DND-41 (cell line): ENCODE measurements at regions not wholly inside any gene's neighbourhood (a gene's known extent, or its start where the extent isn't known, plus 50 kb on each side); places are given as distances from the start of the nearest gene placed in this dataset.

Experiments
- ATAC-seq: fragments of 200-7000 bp; cut with Tn5 transposase; 3 replicates; pipeline ENCODE4 v1.9.1; 2021; ENCODE audit warnings: low read depth; ENCODE audit not compliant: insufficient read depth
- DNase-seq: peaks from one replicate; pipeline ENCODE4 v3.0.0-alpha.2; 2020
- H2AFZ ChIP-seq: 2 replicates; pipeline ENCODE4 v1.6.0; 2012; ENCODE audit warnings: low read depth, low read length
- H3K27ac ChIP-seq: 2 replicates; pipeline ENCODE4 v1.5.1; 2012; ENCODE audit warnings: low read length, inconsistent platforms
- H3K27me3 ChIP-seq: fragments of 200-600 bp; sonication (generic); 2 replicates; pipeline ENCODE4 v1.6.0; 2012; ENCODE audit warnings: low read length, mild to moderate bottlenecking, inconsistent platforms; ENCODE audit not compliant: insufficient read depth, poor library complexity
- H3K36me3 ChIP-seq: 2 replicates; pipeline ENCODE4 v1.5.1; 2012; ENCODE audit warnings: low read length, inconsistent platforms; ENCODE audit not compliant: insufficient read depth
- H3K4me1 ChIP-seq: 2 replicates; pipeline ENCODE4 v1.5.1; 2012; ENCODE audit warnings: mild to moderate bottlenecking, low read length; ENCODE audit not compliant: insufficient read depth
- H3K4me2 ChIP-seq: 2 replicates; pipeline ENCODE4 v1.6.0; 2012; ENCODE audit warnings: mild to moderate bottlenecking, moderate library complexity, low read length, inconsistent platforms; ENCODE audit not compliant: insufficient read depth
- H3K4me3 ChIP-seq, 2 experiments: fragments of 200-600 bp in 1 of 2; shearing (Covaris generic) in 1 of 2; 2 replicates each; pipeline ENCODE4 v1.5.1; 2012 to 2016; ENCODE audit warnings: inconsistent platforms in 2 of 2, low read length in 2 of 2, mild to moderate bottlenecking in 2 of 2, low read depth in 1 of 2, moderate library complexity in 1 of 2
- H3K79me2 ChIP-seq: 2 replicates; pipeline ENCODE4 v1.6.0; 2012; ENCODE audit warnings: low read length, inconsistent platforms; ENCODE audit not compliant: insufficient read depth
- H3K9ac ChIP-seq: 2 replicates; pipeline ENCODE4 v1.6.0; 2012; ENCODE audit warnings: low read depth, mild to moderate bottlenecking, inconsistent platforms, low read length, moderate library complexity
- H3K9me3 ChIP-seq: 2 replicates; pipeline ENCODE4 v1.5.1; 2012; ENCODE audit warnings: low read length, moderate library complexity, mild to moderate bottlenecking, inconsistent platforms; ENCODE audit not compliant: insufficient read depth, severe bottlenecking
- H4K20me1 ChIP-seq: 2 replicates; pipeline ENCODE4 v1.6.0; 2012; ENCODE audit warnings: low read length; ENCODE audit not compliant: insufficient read depth
- EZH2 ChIP-seq: IDR thresholded peaks from 3 replicates; pipeline ENCODE4 v1.6.1; 2012; ENCODE audit warnings: borderline replicate concordance, low read depth, mild to moderate bottlenecking, moderate library complexity, low read length, inconsistent platforms; ENCODE audit not compliant: severe bottlenecking
- TF ChIP-seq, protein P1 (sequence below): IDR thresholded peaks from 2 replicates; pipeline ENCODE4 v1.5.1; 2012; ENCODE audit warnings: borderline replicate concordance, low read length, moderate library complexity, mild to moderate bottlenecking; ENCODE audit not compliant: poor library complexity, severe bottlenecking; ENCODE audit errors: extremely low read depth

DNA sequence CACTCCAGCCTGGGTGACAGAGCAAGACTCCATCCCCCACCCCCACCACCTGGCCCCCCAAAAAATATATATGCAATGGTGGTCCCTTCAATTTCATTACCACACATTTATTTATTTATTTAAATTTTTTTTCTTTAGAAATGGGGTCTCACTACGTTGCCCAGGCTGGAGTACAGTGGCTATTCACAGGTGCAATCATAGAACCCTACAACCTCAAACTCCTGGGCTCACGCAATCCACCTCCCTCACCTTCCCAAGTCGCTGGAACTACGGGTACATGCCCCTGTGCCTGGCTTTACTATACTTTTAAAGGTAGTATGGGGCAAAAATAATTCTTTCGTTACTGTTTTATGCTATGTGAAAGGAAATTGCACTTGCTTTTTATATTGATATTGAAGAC is 50.9 kb upstream of the EP300 start:
- ATAC-seq, result no peak
- TF ChIP-seq, protein P1, sequence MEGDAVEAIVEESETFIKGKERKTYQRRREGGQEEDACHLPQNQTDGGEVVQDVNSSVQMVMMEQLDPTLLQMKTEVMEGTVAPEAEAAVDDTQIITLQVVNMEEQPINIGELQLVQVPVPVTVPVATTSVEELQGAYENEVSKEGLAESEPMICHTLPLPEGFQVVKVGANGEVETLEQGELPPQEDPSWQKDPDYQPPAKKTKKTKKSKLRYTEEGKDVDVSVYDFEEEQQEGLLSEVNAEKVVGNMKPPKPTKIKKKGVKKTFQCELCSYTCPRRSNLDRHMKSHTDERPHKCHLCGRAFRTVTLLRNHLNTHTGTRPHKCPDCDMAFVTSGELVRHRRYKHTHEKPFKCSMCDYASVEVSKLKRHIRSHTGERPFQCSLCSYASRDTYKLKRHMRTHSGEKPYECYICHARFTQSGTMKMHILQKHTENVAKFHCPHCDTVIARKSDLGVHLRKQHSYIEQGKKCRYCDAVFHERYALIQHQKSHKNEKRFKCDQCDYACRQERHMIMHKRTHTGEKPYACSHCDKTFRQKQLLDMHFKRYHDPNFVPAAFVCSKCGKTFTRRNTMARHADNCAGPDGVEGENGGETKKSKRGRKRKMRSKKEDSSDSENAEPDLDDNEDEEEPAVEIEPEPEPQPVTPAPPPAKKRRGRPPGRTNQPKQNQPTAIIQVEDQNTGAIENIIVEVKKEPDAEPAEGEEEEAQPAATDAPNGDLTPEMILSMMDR, result no peak
- no peak for TF ChIP-seq EZH2
- no peak for DNase-seq
- Histone ChIP-seq H3K79me2 (no peaks in the 10 kb centered on the region), H3K4me3 (no peak overlapping the region), H3K36me3 (no peaks in the 10 kb centered on the region), H4K20me1 (no peaks in the 10 kb centered on the region), H3K4me2 (no peak overlapping the region), H3K9me3 (no peaks in the 10 kb centered on the region), H3K9ac (no peak overlapping the region), H2AFZ (no peak overlapping the region), H3K27ac (no peak overlapping the region), H3K27me3 (no peaks in the 10 kb centered on the region), H3K4me1 (no peaks in the 10 kb centered on the region)
